GM20000 (cell line): ENCODE measurements at regions not wholly inside any gene's neighbourhood (a gene's known extent, or its start where the extent isn't known, plus 50 kb on each side); places are given as distances from the start of the nearest gene placed in this dataset.

Experiments
- DNase-seq: peaks from one replicate; pipeline ENCODE4 v3.0.0; 2012; ENCODE audit warnings: low spot score
- CTCF ChIP-seq: IDR thresholded peaks from 2 replicates; pipeline ENCODE4 v1.5.1; 2012; ENCODE audit warnings: mild to moderate bottlenecking, control low read depth; ENCODE audit errors: extremely low read depth, missing control alignments

DNA sequence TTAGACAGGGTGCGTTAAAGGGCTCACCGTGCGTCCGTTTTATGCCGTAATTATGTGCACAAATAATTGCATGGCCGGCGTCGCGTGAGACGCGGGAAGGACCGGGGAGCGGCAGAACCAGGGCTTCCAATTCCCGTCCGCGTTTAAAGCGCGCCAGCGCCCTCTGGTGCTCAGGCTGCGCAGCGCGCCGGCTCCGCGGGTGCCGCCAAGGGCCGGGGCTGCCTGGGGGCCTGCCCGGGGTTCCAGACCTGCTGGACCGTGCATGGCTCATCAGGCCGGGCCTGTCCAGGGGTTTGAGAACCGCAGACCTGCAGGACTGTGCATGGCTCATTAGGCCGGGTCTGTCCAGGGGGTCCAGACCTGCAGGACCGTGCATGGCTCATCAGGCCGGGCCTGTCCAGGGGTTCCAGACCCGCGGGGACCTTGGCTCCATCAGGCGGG lies 369.0 kb downstream of the THBS2 start:
- peak; percentile 76 for DNase-seq
- peak; percentile 75 for TF ChIP-seq CTCF

DNA sequence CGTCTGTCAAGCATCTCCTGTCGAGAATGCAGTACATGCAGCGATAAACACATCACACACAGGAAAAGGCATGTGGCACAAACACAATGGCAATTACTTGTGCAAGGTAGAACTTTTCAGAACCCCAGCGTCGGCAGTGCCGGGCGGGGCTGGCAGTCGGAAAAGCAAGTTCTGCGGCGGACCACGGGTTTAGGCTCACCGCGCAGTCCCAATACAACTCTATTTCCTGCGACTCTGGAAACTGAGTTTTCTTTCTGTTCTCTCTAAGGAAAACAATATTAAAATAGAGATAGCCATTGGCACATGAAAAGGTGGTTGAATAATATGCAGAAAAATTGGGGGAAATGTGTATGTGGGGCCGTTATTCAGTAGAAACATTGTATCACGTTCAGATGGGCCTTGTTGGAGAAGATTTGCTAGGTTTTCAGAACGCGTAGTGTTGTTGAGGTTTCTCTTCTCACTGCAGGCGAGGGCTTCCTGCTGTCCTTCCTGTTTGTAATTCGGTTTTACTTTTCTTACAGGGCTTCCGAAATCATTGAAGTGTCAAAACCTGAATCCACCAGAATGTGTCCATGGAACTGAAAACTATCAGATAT lies 369.5 kb downstream of the THBS2 start:
- no peak for TF ChIP-seq CTCF
- no peak for DNase-seq

DNA sequence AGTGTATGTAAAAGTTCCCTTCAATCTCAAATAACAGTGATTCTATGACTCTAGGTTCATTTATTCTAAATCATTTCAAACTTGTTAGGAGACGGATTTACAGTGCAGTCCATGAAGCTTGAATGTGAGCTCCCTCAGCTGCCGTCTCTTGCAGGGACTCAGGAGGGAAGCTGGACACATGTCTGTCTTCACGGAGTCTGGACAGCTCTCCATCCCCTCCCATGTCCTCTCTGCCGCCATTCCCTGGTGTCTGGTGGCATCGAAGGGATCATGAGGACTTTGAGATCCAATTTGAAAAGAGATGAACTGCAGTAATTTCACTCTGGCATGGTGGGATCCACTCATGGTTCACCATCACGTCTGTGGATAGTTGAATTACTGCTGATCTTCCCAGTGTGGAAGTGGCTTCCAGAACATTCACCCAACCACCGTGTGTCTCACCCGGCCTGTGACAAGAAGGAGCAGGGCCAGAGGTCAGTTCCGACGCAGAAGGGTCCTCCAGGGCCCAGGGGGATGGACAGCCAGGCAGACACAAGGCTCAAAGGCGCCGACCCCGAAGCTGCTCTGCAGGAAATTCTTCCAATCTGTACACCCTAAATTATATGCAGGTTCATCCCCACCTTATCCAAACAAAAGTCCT lies 370.1 kb downstream of the THBS2 start:
- TF ChIP-seq CTCF = no peak
- DNase-seq = no peak

DNA sequence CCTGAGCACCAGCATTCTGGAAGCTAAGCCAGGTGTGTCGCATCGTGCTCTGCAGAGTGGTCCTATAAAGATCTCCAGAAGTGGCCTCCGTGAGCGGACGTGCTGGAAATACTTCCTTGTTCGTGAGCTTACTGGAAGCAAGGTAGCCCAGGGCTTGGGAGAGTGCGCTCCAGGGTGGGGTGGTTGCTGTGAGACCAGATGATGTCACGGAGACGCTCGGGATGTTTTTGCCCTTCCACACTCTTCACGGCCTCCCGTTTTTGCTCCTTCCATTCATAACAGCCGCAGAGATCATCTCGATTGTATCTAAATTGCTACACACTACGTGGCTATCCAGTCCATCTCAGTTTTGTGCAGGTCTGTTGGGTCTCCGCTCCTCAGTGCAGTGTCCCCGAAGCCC lies 373.4 kb downstream of the THBS2 start:
- DNase-seq = no peak
- no peak for TF ChIP-seq CTCF

DNA sequence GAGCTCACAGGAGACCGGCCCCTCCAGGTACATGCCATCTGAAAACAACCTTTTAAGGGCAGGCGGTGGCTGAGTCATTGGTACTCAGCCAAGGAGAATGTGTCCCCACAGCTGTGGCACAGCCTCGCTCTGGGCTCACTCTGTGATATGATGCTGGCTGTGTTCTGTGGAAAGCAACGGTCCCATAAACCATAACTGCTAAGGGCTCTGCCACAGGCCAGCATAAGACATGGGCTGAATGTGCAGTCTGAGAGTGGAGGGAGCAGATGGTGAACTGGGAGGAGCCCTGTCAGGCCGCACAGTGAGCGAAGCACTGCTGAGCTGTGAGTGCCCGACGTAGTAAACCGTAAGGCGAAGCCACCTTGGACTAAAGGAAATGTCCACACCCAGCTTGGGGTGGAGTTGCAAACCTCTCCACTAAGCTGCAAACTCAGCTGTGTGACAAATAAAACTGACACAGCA lies 375.8 kb downstream of the THBS2 start:
- DNase-seq = no peak
- no peak for TF ChIP-seq CTCF

DNA sequence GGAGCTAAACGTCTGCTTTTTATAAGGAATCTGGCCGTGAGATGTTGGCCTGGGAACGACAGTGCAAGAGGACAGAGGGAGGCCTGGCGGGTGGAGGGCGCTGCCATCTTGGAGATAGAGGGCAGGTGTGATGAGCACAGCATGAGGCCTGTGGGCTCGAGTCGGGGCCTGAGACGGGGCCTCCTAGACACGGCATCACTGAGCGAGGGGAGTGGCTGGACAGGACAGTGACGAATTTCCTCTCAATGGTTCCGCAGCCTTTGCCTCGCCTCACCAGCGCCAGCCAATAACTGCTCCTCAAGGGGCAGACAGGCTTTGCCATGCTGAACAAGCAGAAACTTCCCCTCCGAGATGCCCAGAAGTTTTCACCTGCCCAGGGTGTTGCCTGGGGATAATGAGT lies 376.7 kb downstream of the THBS2 start:
- no peak for TF ChIP-seq CTCF
- no peak for DNase-seq

DNA sequence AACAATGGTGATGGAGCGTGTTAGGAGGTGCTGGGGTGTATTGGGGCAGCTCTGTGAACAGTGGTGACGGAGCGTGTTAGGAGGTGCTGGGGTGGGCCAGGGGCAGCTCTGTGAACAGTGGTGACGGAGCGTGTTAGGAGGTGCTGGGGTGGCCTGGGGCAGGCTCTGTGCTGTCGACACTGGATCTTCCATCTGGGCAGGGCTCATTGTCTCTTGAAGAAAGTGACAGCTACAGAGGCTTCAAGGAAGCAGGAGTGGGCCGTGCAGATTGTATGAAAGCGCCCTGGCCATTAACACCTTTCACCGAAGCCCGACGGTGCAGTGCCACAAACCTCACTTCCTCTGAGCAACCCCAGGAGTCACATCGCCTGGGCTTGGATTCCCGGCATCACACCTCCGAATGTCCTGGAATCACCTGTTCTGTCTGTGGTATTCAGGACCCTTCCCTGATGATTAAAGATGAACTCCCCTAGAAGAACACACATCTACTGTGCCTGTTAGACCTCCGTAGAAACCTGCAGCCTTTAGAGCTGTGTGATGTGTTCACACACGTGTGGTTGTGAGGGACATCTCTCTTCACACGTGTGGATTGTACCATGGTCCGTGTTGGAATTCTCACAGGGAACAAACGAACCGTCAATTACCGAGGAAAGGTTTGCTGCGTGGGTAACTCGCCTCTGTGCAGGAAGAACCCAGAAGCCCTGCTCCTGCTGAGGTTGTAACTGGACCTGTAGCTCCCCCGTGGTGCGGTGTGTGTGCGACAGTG lies 377.7 kb downstream of the THBS2 start:
- no peak for DNase-seq
- no peak for TF ChIP-seq CTCF
